CD14-positive monocyte (primary cell): ENCODE measurements at regions not wholly inside any gene's neighbourhood (a gene's known extent, or its start where the extent isn't known, plus 50 kb on each side); places are given as distances from the start of the nearest gene placed in this dataset.

Experiments
- DNase-seq, 3 donors: peaks; one replicate each; pipeline ENCODE4 v3.0.0-alpha.2; 2011 to 2022
- H2AFZ ChIP-seq: 2 replicates; pipeline ENCODE4 v1.6.0; 2012; ENCODE audit warnings: mild to moderate bottlenecking, low read depth, low read length, inconsistent platforms; ENCODE audit not compliant: insufficient read depth, poor library complexity, severe bottlenecking
- H3K27ac ChIP-seq, 2 donors: 1 replicate in 1 of 2; 2 replicates in 1 of 2; pipeline ENCODE4 v1.5.1; 2012 to 2013; ENCODE audit warnings: low read length in 2 of 2, control low read depth in 1 of 2, inconsistent platforms in 1 of 2, low read depth in 1 of 2, mild to moderate bottlenecking in 1 of 2
- H3K27me3 ChIP-seq, 2 donors: one replicate each; pipeline versions ENCODE4 v1.6.0 to v1.6.1; 2011 to 2013; ENCODE audit warnings: low read length in 2 of 2; ENCODE audit not compliant: control insufficient read depth in 2 of 2, insufficient read depth in 2 of 2
- H3K36me3 ChIP-seq, 2 donors: replicated peaks in 1 of 2; 1 replicate in 1 of 2; 2 replicates in 1 of 2; pipeline versions ENCODE4 v1.5.1 to v1.6.1; 2012 to 2013; ENCODE audit warnings: low read length in 2 of 2, control low read depth in 1 of 2, inconsistent platforms in 1 of 2, mild to moderate bottlenecking in 1 of 2; ENCODE audit not compliant: insufficient read depth in 2 of 2, control insufficient read depth in 1 of 2
- H3K4me1 ChIP-seq, 2 donors: 1 replicate in 1 of 2; 2 replicates in 1 of 2; pipeline versions ENCODE4 v1.5.1 to v1.6.1; 2012 to 2013; ENCODE audit warnings: low read length in 2 of 2, control low read depth in 1 of 2, inconsistent platforms in 1 of 2, mild to moderate bottlenecking in 1 of 2, moderate library complexity in 1 of 2; ENCODE audit not compliant: insufficient read depth in 2 of 2, control insufficient read depth in 1 of 2
- H3K4me2 ChIP-seq: replicated peaks from 2 replicates; pipeline ENCODE3; 2012; ENCODE audit warnings: low read length, moderate library complexity, mild to moderate bottlenecking; ENCODE audit not compliant: poor library complexity, severe bottlenecking; ENCODE audit errors: extremely low read depth
- H3K4me3 ChIP-seq, 3 experiments: fragments of 200-600 bp in 1 of 3; sonication (generic) in 1 of 3; replicated peaks in 1 of 3; 1 replicate in 2 of 3; 2 replicates in 1 of 3; pipeline ENCODE4 v1.5.1; 2011 to 2013; ENCODE audit warnings: low read length in 3 of 3, mild to moderate bottlenecking in 3 of 3, control low read depth in 2 of 3, low read depth in 2 of 3, inconsistent platforms in 1 of 3, moderate library complexity in 1 of 3
- H3K79me2 ChIP-seq: 2 replicates; pipeline ENCODE4 v1.6.0; 2012; ENCODE audit warnings: mild to moderate bottlenecking, control low read depth, inconsistent platforms, low read length, moderate library complexity; ENCODE audit not compliant: insufficient read depth
- H3K9ac ChIP-seq: 2 replicates; pipeline ENCODE4 v1.6.0; 2017; ENCODE audit warnings: low read length, mild to moderate bottlenecking; ENCODE audit not compliant: insufficient read depth, poor library complexity, severe bottlenecking
- H3K9me3 ChIP-seq, 2 donors: replicated peaks in 1 of 2; 1 replicate in 1 of 2; 2 replicates in 1 of 2; pipeline versions ENCODE4 v1.5.1 to v1.6.1; 2012 to 2013; ENCODE audit warnings: low read length in 2 of 2, control low read depth in 1 of 2; ENCODE audit not compliant: control insufficient read depth in 1 of 2, insufficient read depth in 1 of 2
- H4K20me1 ChIP-seq: 2 replicates; pipeline ENCODE4 v1.6.0; 2012; ENCODE audit warnings: mild to moderate bottlenecking, low read length, control low read depth, moderate library complexity; ENCODE audit not compliant: insufficient read depth
- H3K27ac Mint-ChIP-seq, 7 donors: one replicate each; pipeline ENCODE4 v1.8.0; 2020; ENCODE audit warnings: mild to moderate bottlenecking in 7 of 7, mixed read lengths in 7 of 7, moderate library complexity in 6 of 7, inconsistent platforms in 2 of 7
- H3K27me3 Mint-ChIP-seq, 3 donors: one replicate each; pipeline ENCODE4 v1.8.0; 2021 to 2022; ENCODE audit warnings: low read depth in 3 of 3, mild to moderate bottlenecking in 3 of 3, mixed read lengths in 3 of 3, moderate library complexity in 3 of 3, inconsistent platforms in 1 of 3
- H3K36me3 Mint-ChIP-seq, 2 donors: one replicate each; pipeline ENCODE4 v1.8.0; 2020; ENCODE audit warnings: mixed read lengths in 2 of 2, inconsistent platforms in 1 of 2, mild to moderate bottlenecking in 1 of 2
- H3K4me1 Mint-ChIP-seq: one replicate; pipeline ENCODE4 v1.8.0; 2020; ENCODE audit warnings: mild to moderate bottlenecking, mixed read lengths
- H3K4me3 Mint-ChIP-seq, 2 donors: one replicate each; pipeline ENCODE4 v1.8.0; 2020; ENCODE audit warnings: mild to moderate bottlenecking in 2 of 2, mixed read lengths in 2 of 2, moderate library complexity in 1 of 2
- H3K9me3 Mint-ChIP-seq, 7 donors: one replicate each; pipeline ENCODE4 v1.8.0; 2020 to 2022; ENCODE audit warnings: mixed read lengths in 7 of 7, mild to moderate bottlenecking in 6 of 7, moderate library complexity in 6 of 7, inconsistent platforms in 2 of 7
- CTCF ChIP-seq: fragments of 200-600 bp; IDR thresholded peaks from one replicate; pipeline ENCODE4 v1.8.0; 2022; ENCODE audit warnings: antibody characterized with exemption, mild to moderate bottlenecking
- WGBS: methylation state at CpG from one replicate; pipeline ENCODE4 v1.1.5; 2013; ENCODE audit warnings: missing lambda C conversion rate; ENCODE audit not compliant: insufficient coverage; 5-methylcytosine and 5-hydroxymethylcytosine counted together
- intact Hi-C, 2 donors: fragments of 100-400 bp; cut with micrococcal nuclease; formaldehyde crosslinking; loops; one replicate each; pipeline versions ENCODE4 v1.15.0 to v1.15.1; 2023

GRCh38 chr22:49715450-49715849 lies 112.2 kb downstream of the BRD1 start:
- Mint-ChIP-seq H3K36me3 (no peaks in the 10 kb centered on the region), H3K4me3 (no peak overlapping the region), H3K9me3 (peaks cover 0 to 4% (median 0%) of the 10 kb centered on the region in 7 donors), H3K27ac (no peak overlapping the region), H3K27me3 (peaks cover 8 to 12% (median 11%) of the 10 kb centered on the region in 3 donors), H3K4me1 (no peaks in the 10 kb centered on the region)
- TF ChIP-seq CTCF = no peak
- Histone ChIP-seq H3K9ac (no peak overlapping the region), H3K4me1 (no peaks in the 10 kb centered on the region), H3K36me3 (no peaks in the 10 kb centered on the region), H3K9me3 (peaks cover 0 to 2% of the 10 kb centered on the region in 2 donors), H3K27me3 (peaks cover 0 to 2% of the 10 kb centered on the region in 2 donors), H4K20me1 (no peaks in the 10 kb centered on the region), H2AFZ (no peak overlapping the region), H3K4me2 (no peak overlapping the region), H3K4me3 (no peak overlapping the region), H3K27ac (no peak overlapping the region), H3K79me2 (no peaks in the 10 kb centered on the region)
- intact Hi-C loops = no loop called here
- no peak for DNase-seq
- no CpG with 5 or more reads among the region's 3 CpGs for whole genome bisulfite sequencing

- DNase-seq = no peak
- Histone ChIP-seq H3K27ac (no peak overlapping the region), H4K20me1 (no peaks in the 10 kb centered on the region), H3K9ac (no peak overlapping the region), H2AFZ (no peak overlapping the region), H3K27me3 (peaks cover 0 to 2% of the 10 kb centered on the region in 2 donors), H3K4me3 (no peak overlapping the region), H3K36me3 (no peaks in the 10 kb centered on the region), H3K79me2 (no peaks in the 10 kb centered on the region), H3K9me3 (peaks cover 6 to 9% of the 10 kb centered on the region in 2 donors), H3K4me2 (no peak overlapping the region), H3K4me1 (no peaks in the 10 kb centered on the region)
- no peaks in the 10 kb centered on the region for H3K4me1 Mint-ChIP-seq
- no peak overlapping the region for H3K27ac Mint-ChIP-seq
- no peak for TF ChIP-seq CTCF
- no peak overlapping the region for H3K4me3 Mint-ChIP-seq
- peaks cover 0 to 13% (median 6%) of the 10 kb centered on the region in 7 donors for H3K9me3 Mint-ChIP-seq
- peaks cover 9 to 19% (median 17%) of the 10 kb centered on the region in 3 donors for H3K27me3 Mint-ChIP-seq
- no peaks in the 10 kb centered on the region for H3K36me3 Mint-ChIP-seq
- intact Hi-C loops = no loop called here
- WGBS = 98% methylated on average over 6 of the region's 15 CpGs
Measured at GRCh38 chr22:49713003-49713402, 114.7 kb downstream of the BRD1 start.
